Small intestine (tissue), 7 donors: ENCODE measurements at regions not wholly inside any gene's neighbourhood (a gene's known extent, or its start where the extent isn't known, plus 50 kb on each side); places are given as distances from the start of the nearest gene placed in this dataset.

Experiments
- DNase-seq, 2 donors: peaks; one replicate each; pipeline versions ENCODE4 v3.0.0 to v3.0.0-alpha.2; 2013
- FAIRE-seq: peaks from 2 replicates; lab custom pipeline; 2012; peaks lifted over from hg19 to GRCh38; lab: Jason Lieb, UNC
- H3K27ac ChIP-seq, 3 donors: one replicate each; pipeline ENCODE4 v1.5.1; 2013; ENCODE audit warnings: low read length in 2 of 3, mild to moderate bottlenecking in 2 of 3, control low read depth in 1 of 3, inconsistent platforms in 1 of 3, low read depth in 1 of 3, moderate library complexity in 1 of 3
- H3K27me3 ChIP-seq, 3 donors: one replicate each; pipeline ENCODE4 v1.6.1; 2013; ENCODE audit warnings: low read length in 3 of 3, inconsistent platforms in 1 of 3; ENCODE audit not compliant: control insufficient read depth in 3 of 3, insufficient read depth in 3 of 3
- H3K36me3 ChIP-seq, 3 donors: one replicate each; pipeline ENCODE4 v1.6.1; 2013; ENCODE audit warnings: low read length in 3 of 3, inconsistent platforms in 1 of 3, low read depth in 1 of 3, mild to moderate bottlenecking in 1 of 3, moderate library complexity in 1 of 3; ENCODE audit not compliant: control insufficient read depth in 3 of 3, insufficient read depth in 2 of 3
- H3K4me1 ChIP-seq, 3 donors: one replicate each; pipeline ENCODE4 v1.6.1; 2013; ENCODE audit warnings: low read length in 2 of 3, inconsistent platforms in 1 of 3, low read depth in 1 of 3, mild to moderate bottlenecking in 1 of 3, moderate library complexity in 1 of 3; ENCODE audit not compliant: control insufficient read depth in 3 of 3, insufficient read depth in 2 of 3
- H3K4me3 ChIP-seq, 3 donors: one replicate each; pipeline ENCODE4 v1.5.1; 2013; ENCODE audit warnings: low read length in 3 of 3, control low read depth in 1 of 3, inconsistent platforms in 1 of 3, low read depth in 1 of 3, mild to moderate bottlenecking in 1 of 3, moderate library complexity in 1 of 3
- H3K9me3 ChIP-seq, 2 donors: one replicate each; pipeline ENCODE4 v1.6.1; 2013; ENCODE audit warnings: low read depth in 1 of 2, low read length in 1 of 2; ENCODE audit not compliant: control insufficient read depth in 2 of 2, insufficient read depth in 1 of 2
- WGBS, 3 donors: extraction: QIAGEN DNeasy Blood & Tissue Kit; methylation state at CpG; one replicate each; pipeline ENCODE4 v1.1.7; 2013; 5-methylcytosine and 5-hydroxymethylcytosine counted together
- donor health status: healthy with polysubstance abuse.
- donor health status: control.
- donor health status: control.
- donor health status: Bipolar disorder and iron deficiency.
- donor health status: healthy.

DNA sequence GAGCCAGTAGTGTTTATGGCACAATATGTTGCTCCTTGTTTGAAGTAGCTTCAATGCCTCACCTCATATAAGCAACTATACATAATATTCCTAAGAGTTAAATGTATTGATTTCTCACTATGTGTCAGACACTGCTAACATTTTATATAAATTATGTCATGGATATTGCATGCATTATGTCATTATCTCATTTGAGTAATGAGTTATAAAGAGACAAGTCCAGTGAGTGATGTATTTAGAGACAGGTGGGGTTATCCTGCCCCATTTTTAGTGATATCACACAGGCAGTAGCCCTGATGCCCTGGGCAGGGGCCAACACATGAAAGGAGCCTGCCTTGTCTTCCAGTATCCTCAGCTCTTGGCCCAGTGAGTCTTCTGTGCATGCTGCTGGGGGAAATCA lies 247.0 kb upstream of the SESN3 start:
- no peaks in the 10 kb centered on the region for H3K27me3 ChIP-seq
- no peak for FAIRE-seq
- DNase-seq: no peak
- no peak overlapping the region for H3K4me3 ChIP-seq
- peaks cover 0 to 3% of the 10 kb centered on the region in 2 donors for H3K9me3 ChIP-seq
- H3K36me3 ChIP-seq: no peaks in the 10 kb centered on the region
- no peak overlapping the region for H3K27ac ChIP-seq
- H3K4me1 ChIP-seq: no peaks in the 10 kb centered on the region

GRCh38 chr11:95469258-95469657 lies 238.3 kb upstream of the SESN3 start:
- WGBS, 3 donors: 76 to 86% (median 84%) methylated on average over 2 of the region's 2 CpGs
- DNase-seq (no peak), FAIRE-seq (no peak)

DNA sequence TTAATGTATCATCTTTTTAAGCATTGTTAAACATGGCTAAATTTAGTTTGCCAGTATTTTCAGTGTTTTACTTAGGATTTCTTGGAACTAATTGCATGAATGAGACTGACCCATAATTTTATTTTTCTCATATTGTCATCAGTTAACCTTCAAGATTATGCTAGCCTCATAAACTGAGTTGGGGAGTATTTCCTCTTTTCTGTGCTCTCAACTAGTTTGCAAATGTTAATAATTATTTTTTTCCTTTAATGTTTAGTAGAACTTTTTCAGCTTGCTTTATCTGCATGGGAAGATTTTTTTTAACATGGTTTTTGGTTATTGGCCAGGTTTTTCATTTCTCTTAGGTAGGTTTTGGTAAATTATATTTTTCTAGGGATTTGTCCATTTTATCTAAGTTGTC lies 235.4 kb upstream of the SESN3 start:
- Histone ChIP-seq H3K4me3 (no peak overlapping the region), H3K36me3 (no peaks in the 10 kb centered on the region), H3K4me1 (no peaks in the 10 kb centered on the region), H3K9me3 (no peaks in the 10 kb centered on the region), H3K27me3 (no peaks in the 10 kb centered on the region), H3K27ac (no peak overlapping the region)
- FAIRE-seq (no peak), DNase-seq (no peak)

More at GRCh38 chr11:95469258-95469657, 238.3 kb upstream of the SESN3 start:
- Histone ChIP-seq H3K9me3 (no peaks in the 10 kb centered on the region), H3K36me3 (no peaks in the 10 kb centered on the region), H3K4me3 (no peak overlapping the region), H3K27me3 (no peaks in the 10 kb centered on the region), H3K27ac (no peak overlapping the region), H3K4me1 (no peaks in the 10 kb centered on the region)

- H3K36me3 ChIP-seq: no peaks in the 10 kb centered on the region
- no peak overlapping the region for H3K4me3 ChIP-seq
- no peak overlapping the region for H3K27ac ChIP-seq
- FAIRE-seq: no peak
- H3K27me3 ChIP-seq: no peaks in the 10 kb centered on the region
- H3K4me1 ChIP-seq: no peaks in the 10 kb centered on the region
- WGBS, 3 donors: 77 to 88% (median 86%) methylated on average over 7 of the region's 7 CpGs
- DNase-seq: no peak
- no peaks in the 10 kb centered on the region for H3K9me3 ChIP-seq
These were observed 234.9 kb upstream of the SESN3 start for GRCh38 chr11:95465887-95466286.

GRCh38 chr11:95461858-95462257 lies 230.9 kb upstream of the SESN3 start:
- FAIRE-seq: no peak
- no peak overlapping the region for H3K4me3 ChIP-seq
- H3K27me3 ChIP-seq: no peaks in the 10 kb centered on the region
- no peaks in the 10 kb centered on the region for H3K9me3 ChIP-seq
- no peak for DNase-seq
- H3K27ac ChIP-seq: no peak overlapping the region
- H3K4me1 ChIP-seq: no peaks in the 10 kb centered on the region
- H3K36me3 ChIP-seq: no peaks in the 10 kb centered on the region

- DNase-seq (no peak), FAIRE-seq (no peak)
- WGBS, 3 donors: 59 to 92% (median 66%) methylated on average over 2 of the region's 2 CpGs
- no peaks in the 10 kb centered on the region for H3K27me3 ChIP-seq
- no peaks in the 10 kb centered on the region for H3K9me3 ChIP-seq
- no peaks in the 10 kb centered on the region for H3K36me3 ChIP-seq
- H3K4me1 ChIP-seq: no peaks in the 10 kb centered on the region
- H3K4me3 ChIP-seq: no peak overlapping the region
- no peak overlapping the region for H3K27ac ChIP-seq
These were observed 230.3 kb upstream of the SESN3 start for GRCh38 chr11:95461348-95461747.

- no peaks in the 10 kb centered on the region for H3K9me3 ChIP-seq
- H3K27me3 ChIP-seq: no peaks in the 10 kb centered on the region
- no peaks in the 10 kb centered on the region for H3K36me3 ChIP-seq
- H3K4me1 ChIP-seq: no peaks in the 10 kb centered on the region
- no peak overlapping the region for H3K4me3 ChIP-seq
- H3K27ac ChIP-seq: peak overlapping the region in 1 of 3 donors; percentile 19
- no peak for FAIRE-seq
- 51 to 72% (median 65%) methylated on average over 7 of the region's 7 CpGs for WGBS, 3 donors
- DNase-seq: peak in 1 of 2 donors; percentile 37
These were observed 228.5 kb upstream of the SESN3 start for GRCh38 chr11:95459291-95460042.

- H3K4me3 ChIP-seq: no peak overlapping the region
- no peak for FAIRE-seq
- H3K9me3 ChIP-seq: no peaks in the 10 kb centered on the region
- no peaks in the 10 kb centered on the region for H3K27me3 ChIP-seq
- H3K27ac ChIP-seq: no peak overlapping the region
- WGBS, 3 donors: 90 to 93% (median 93%) methylated on average over 7 of the region's 7 CpGs
- H3K4me1 ChIP-seq: no peaks in the 10 kb centered on the region
- no peaks in the 10 kb centered on the region for H3K36me3 ChIP-seq
- no peak for DNase-seq
These were observed 225.9 kb upstream of the SESN3 start for GRCh38 chr11:95456714-95457491.
